Fibroblast of villous mesenchyme (primary cell): ENCODE measurements at regions not wholly inside any gene's neighbourhood (a gene's known extent, or its start where the extent isn't known, plus 50 kb on each side); places are given as distances from the start of the nearest gene placed in this dataset.

Experiments used
- DNase-seq: peaks from one replicate; pipeline ENCODE4 v3.0.0-alpha.2; 2010; ENCODE audit warnings: low read depth
- H3K4me3 ChIP-seq: 2 replicates; pipeline ENCODE4 v1.5.1; 2011; ENCODE audit warnings: low read depth, mild to moderate bottlenecking, low read length
- CTCF ChIP-seq: IDR thresholded peaks from 2 replicates; pipeline ENCODE4 v1.5.1; 2012; ENCODE audit warnings: low read depth, mild to moderate bottlenecking, low read length; ENCODE audit not compliant: insufficient read depth

GRCh38 chr10:37638569-37638968, 218.8 kb downstream of the ZNF248 start:
- no peak overlapping the region for H3K4me3 ChIP-seq
- no peak for DNase-seq
- TF ChIP-seq CTCF, result no peak

- H3K4me3 ChIP-seq, result no peak overlapping the region
- DNase-seq, result no peak
- no peak for TF ChIP-seq CTCF
Observed at GRCh38 chr10:37634351-37634880, 223.0 kb downstream of the ZNF248 start.

GRCh38 chr10:37632641-37633040, 224.8 kb downstream of the ZNF248 start:
- H3K4me3 ChIP-seq, result no peak overlapping the region
- no peak for DNase-seq
- TF ChIP-seq CTCF, result no peak

GRCh38 chr10:37623506-37623905, 233.9 kb downstream of the ZNF248 start:
- no peak for DNase-seq
- no peak overlapping the region for H3K4me3 ChIP-seq

GRCh38 chr10:37619336-37619735, 238.1 kb downstream of the ZNF248 start:
- no peak for TF ChIP-seq CTCF
- no peak for DNase-seq
- no peak overlapping the region for H3K4me3 ChIP-seq

More at GRCh38 chr10:37623506-37623905, 233.9 kb downstream of the ZNF248 start:
- no peak for TF ChIP-seq CTCF

GRCh38 chr10:37588299-37588698, 269.1 kb downstream of the ZNF248 start:
- H3K4me3 ChIP-seq, result no peak overlapping the region
- no peak for DNase-seq
- TF ChIP-seq CTCF, result no peak

- H3K4me3 ChIP-seq, result no peak overlapping the region
- no peak for DNase-seq
- TF ChIP-seq CTCF, result no peak
Observed at GRCh38 chr10:37584643-37585042, 272.8 kb downstream of the ZNF248 start.
